Panc1 (cell line): ENCODE measurements at regions not wholly inside any gene's neighbourhood (a gene's known extent, or its start where the extent isn't known, plus 50 kb on each side); places are given as distances from the start of the nearest gene placed in this dataset.

Experiments used
- POLR2AphosphoS5 ChIP-seq: IDR thresholded peaks from 2 replicates; pipeline ENCODE4 v1.6.1; 2012; ENCODE audit warnings: mild to moderate bottlenecking, low read depth, low read length, moderate library complexity
- SIN3A ChIP-seq: IDR thresholded peaks from 2 replicates; pipeline ENCODE4 v1.6.1; 2012; ENCODE audit warnings: low read depth, mild to moderate bottlenecking, low read length, moderate library complexity, borderline replicate concordance; ENCODE audit not compliant: insufficient read depth
- TCF7L2 ChIP-seq: IDR thresholded peaks from 2 replicates; pipeline ENCODE4 v1.6.1; 2011; ENCODE audit warnings: mild to moderate bottlenecking, low read depth, low read length, inconsistent platforms
- TF ChIP-seq, protein P1 (sequence below): fragments of 450-650 bp; IDR thresholded peaks from 2 replicates; pipeline ENCODE4 v1.5.1; 2017; ENCODE audit warnings: mild to moderate bottlenecking
- TF ChIP-seq, protein P2 (sequence below), 2 experiments: IDR thresholded peaks; 2 replicates each; pipeline ENCODE4 v1.6.1; 2011 to 2012; ENCODE audit warnings: low read depth in 2 of 2, control low read depth in 1 of 2, low read length in 1 of 2, mild to moderate bottlenecking in 1 of 2, moderate library complexity in 1 of 2; ENCODE audit not compliant: insufficient read depth in 1 of 2

DNA sequence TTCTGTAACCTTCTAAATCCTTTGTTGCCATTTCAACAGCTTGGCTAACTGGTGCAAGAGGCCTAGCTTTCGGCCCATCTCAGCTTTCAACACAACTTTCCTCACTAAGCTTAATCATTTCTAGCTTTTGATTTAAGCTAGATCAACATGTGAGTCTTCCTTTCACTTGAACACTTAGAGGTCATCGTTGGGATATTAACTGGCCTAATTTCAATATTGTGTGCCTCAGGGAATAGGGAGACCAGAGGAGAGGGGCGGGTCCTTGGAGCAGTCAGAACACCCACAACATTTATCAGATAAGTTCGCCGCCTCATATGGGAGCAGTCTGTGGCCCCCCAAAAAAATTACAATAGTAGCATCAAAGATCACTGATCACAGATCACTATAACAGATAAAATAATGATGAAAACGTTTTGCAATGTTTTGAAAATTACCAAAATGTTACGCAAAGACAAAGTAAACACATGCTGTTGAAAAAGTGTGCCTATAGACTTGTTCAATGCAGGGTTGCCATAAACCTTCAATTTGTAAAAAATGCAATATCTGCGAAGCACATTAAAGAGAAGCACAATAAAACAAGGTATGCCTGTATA lies 66.8 kb upstream of the PCSK1 start:
- TF ChIP-seq POLR2AphosphoS5 (no peak), SIN3A (no peak), TCF7L2 (no peak)
- TF ChIP-seq, protein P1, sequence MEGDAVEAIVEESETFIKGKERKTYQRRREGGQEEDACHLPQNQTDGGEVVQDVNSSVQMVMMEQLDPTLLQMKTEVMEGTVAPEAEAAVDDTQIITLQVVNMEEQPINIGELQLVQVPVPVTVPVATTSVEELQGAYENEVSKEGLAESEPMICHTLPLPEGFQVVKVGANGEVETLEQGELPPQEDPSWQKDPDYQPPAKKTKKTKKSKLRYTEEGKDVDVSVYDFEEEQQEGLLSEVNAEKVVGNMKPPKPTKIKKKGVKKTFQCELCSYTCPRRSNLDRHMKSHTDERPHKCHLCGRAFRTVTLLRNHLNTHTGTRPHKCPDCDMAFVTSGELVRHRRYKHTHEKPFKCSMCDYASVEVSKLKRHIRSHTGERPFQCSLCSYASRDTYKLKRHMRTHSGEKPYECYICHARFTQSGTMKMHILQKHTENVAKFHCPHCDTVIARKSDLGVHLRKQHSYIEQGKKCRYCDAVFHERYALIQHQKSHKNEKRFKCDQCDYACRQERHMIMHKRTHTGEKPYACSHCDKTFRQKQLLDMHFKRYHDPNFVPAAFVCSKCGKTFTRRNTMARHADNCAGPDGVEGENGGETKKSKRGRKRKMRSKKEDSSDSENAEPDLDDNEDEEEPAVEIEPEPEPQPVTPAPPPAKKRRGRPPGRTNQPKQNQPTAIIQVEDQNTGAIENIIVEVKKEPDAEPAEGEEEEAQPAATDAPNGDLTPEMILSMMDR: no peak
- TF ChIP-seq, protein P2, sequence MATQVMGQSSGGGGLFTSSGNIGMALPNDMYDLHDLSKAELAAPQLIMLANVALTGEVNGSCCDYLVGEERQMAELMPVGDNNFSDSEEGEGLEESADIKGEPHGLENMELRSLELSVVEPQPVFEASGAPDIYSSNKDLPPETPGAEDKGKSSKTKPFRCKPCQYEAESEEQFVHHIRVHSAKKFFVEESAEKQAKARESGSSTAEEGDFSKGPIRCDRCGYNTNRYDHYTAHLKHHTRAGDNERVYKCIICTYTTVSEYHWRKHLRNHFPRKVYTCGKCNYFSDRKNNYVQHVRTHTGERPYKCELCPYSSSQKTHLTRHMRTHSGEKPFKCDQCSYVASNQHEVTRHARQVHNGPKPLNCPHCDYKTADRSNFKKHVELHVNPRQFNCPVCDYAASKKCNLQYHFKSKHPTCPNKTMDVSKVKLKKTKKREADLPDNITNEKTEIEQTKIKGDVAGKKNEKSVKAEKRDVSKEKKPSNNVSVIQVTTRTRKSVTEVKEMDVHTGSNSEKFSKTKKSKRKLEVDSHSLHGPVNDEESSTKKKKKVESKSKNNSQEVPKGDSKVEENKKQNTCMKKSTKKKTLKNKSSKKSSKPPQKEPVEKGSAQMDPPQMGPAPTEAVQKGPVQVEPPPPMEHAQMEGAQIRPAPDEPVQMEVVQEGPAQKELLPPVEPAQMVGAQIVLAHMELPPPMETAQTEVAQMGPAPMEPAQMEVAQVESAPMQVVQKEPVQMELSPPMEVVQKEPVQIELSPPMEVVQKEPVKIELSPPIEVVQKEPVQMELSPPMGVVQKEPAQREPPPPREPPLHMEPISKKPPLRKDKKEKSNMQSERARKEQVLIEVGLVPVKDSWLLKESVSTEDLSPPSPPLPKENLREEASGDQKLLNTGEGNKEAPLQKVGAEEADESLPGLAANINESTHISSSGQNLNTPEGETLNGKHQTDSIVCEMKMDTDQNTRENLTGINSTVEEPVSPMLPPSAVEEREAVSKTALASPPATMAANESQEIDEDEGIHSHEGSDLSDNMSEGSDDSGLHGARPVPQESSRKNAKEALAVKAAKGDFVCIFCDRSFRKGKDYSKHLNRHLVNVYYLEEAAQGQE (IDR thresholded peaks at IDR 0.05; ENCODE audit: insufficient read depth in 1 of 2, low read depth in 2 of 2, low read length in 1 of 2): no peak
